Cardiac muscle cell (in vitro differentiated cells and primary cell): ENCODE measurements at regions not wholly inside any gene's neighbourhood (a gene's known extent, or its start where the extent isn't known, plus 50 kb on each side); places are given as distances from the start of the nearest gene placed in this dataset.

Source experiments
- DNase-seq, 2 donors: peaks; one replicate each; pipeline versions ENCODE4 v3.0.0 to v3.0.0-alpha.2; 2010 to 2017; ENCODE audit warnings: low read depth in 1 of 2, low spot score in 1 of 2
- H3K27ac ChIP-seq: fragments of 200-600 bp; sonication (generic); 2 replicates; pipeline ENCODE4 v1.5.1; 2016
- H3K27me3 ChIP-seq: fragments of 200-600 bp; sonication (generic); 2 replicates; pipeline ENCODE4 v1.6.0; 2016; ENCODE audit warnings: control low read depth
- H3K36me3 ChIP-seq: fragments of 200-600 bp; sonication (generic); 2 replicates; pipeline ENCODE4 v1.5.1; 2016; ENCODE audit warnings: control low read depth
- H3K4me1 ChIP-seq: fragments of 200-600 bp; sonication (generic); 2 replicates; pipeline ENCODE4 v1.8.1; 2017; ENCODE audit warnings: low read depth, mild to moderate bottlenecking, mixed run types
- H3K4me3 ChIP-seq: fragments of 200-600 bp; sonication (generic); 2 replicates; pipeline ENCODE4 v1.5.1; 2016; ENCODE audit warnings: mild to moderate bottlenecking
- H3K9me3 ChIP-seq: fragments of 200-600 bp; sonication (generic); 2 replicates; pipeline ENCODE4 v1.5.1; 2017; ENCODE audit warnings: low read depth, mild to moderate bottlenecking, control low read depth
- TF ChIP-seq, protein P1 (sequence below): IDR thresholded peaks from 2 replicates; pipeline ENCODE4 v1.5.1; 2012; ENCODE audit warnings: low read depth, mild to moderate bottlenecking, low read length

DNA sequence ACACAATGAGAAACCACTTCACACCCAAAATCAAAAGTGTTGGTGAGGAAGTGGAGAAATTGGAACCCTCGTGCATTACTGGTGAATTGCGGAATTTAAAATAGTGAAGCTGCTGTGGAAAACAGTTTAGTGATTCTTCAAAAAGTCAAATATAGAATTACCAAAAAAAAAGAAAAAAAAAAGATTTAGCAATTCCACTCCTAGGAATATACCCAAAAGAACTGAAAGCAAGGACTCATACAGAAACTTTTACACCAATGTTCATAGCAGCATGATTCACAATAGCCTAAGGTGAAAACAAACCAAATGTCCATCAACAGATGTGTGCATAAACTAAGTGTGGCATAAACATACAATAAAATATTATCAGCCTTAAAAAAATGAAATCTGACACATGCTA, 364.3 kb upstream of the FAM241A start:
- Histone ChIP-seq H3K4me1 (peaks cover 5% of the 10 kb centered on the region), H3K36me3 (no peaks in the 10 kb centered on the region), H3K27ac (no peak overlapping the region), H3K27me3 (no peaks in the 10 kb centered on the region), H3K9me3 (no peaks in the 10 kb centered on the region), H3K4me3 (no peak overlapping the region)
- TF ChIP-seq, protein P1, sequence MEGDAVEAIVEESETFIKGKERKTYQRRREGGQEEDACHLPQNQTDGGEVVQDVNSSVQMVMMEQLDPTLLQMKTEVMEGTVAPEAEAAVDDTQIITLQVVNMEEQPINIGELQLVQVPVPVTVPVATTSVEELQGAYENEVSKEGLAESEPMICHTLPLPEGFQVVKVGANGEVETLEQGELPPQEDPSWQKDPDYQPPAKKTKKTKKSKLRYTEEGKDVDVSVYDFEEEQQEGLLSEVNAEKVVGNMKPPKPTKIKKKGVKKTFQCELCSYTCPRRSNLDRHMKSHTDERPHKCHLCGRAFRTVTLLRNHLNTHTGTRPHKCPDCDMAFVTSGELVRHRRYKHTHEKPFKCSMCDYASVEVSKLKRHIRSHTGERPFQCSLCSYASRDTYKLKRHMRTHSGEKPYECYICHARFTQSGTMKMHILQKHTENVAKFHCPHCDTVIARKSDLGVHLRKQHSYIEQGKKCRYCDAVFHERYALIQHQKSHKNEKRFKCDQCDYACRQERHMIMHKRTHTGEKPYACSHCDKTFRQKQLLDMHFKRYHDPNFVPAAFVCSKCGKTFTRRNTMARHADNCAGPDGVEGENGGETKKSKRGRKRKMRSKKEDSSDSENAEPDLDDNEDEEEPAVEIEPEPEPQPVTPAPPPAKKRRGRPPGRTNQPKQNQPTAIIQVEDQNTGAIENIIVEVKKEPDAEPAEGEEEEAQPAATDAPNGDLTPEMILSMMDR = no peak
- DNase-seq = no peak

GRCh38 chr4:111781611-111782010, 363.6 kb upstream of the FAM241A start:
- Histone ChIP-seq H3K27ac (no peak overlapping the region), H3K9me3 (no peaks in the 10 kb centered on the region), H3K36me3 (no peaks in the 10 kb centered on the region), H3K27me3 (no peaks in the 10 kb centered on the region), H3K4me3 (no peak overlapping the region), H3K4me1 (peaks cover 2% of the 10 kb centered on the region)
- no peak for DNase-seq
- TF ChIP-seq, protein P1 = no peak

DNA sequence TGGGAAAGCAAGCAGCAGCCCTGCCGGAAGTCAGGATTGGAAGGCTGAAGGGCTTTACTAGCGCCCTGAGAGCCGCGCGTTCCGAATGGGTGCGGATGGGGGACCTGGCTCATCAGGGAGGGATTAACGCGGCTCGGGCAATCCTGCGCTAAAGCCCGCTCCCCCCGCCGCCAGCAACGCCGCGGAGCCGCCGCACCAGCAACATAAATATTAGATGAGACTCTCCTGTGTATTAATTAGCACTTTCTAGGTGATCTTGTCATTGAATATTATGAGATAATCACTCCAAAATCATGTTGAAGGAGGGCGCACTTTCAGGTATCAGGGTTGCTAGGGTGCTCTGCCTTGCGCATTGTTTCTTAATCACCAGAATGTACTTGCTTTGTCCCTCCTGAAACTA, 357.2 kb upstream of the FAM241A start:
- Histone ChIP-seq H3K27ac (no peak overlapping the region), H3K27me3 (no peaks in the 10 kb centered on the region), H3K36me3 (no peaks in the 10 kb centered on the region), H3K4me3 (no peak overlapping the region), H3K9me3 (no peaks in the 10 kb centered on the region), H3K4me1 (peaks cover 4% of the 10 kb centered on the region)
- DNase-seq = no peak
- TF ChIP-seq, protein P1 = no peak

DNA sequence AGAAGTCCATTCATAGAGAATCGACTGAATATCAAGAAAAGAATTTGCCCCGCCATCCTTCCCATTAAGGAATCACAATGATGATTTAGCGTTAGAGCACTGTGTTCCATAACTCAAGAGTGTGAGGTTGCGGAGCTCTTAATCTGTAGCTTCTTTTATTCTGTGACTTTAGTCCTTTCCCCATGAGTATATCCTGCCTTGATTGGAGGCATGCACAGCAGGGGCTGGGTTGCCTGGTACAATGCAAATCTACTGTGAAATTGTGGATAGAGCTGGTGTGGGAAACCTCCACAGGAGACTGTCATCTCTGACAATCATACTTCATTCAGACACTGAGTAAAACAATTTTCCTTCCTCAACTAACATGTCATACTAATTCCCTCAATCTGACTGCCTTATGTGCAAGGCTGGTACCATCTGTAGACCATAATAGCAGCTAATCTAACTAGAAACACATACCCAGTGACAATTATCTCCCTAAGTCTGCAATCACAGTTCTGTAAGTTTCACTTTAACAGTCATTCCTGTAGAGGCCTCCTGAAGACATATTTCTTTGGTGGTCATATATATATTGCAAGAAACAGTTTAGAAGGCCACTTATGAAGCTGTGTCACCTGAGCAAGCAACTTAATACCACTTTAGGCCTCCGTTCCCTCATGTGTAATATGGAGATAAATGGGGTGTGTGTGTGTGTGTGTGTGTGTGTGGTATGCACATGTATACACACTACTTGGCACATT, 355.2 kb upstream of the FAM241A start:
- H3K9me3 ChIP-seq = no peaks in the 10 kb centered on the region
- DNase-seq = no peak
- TF ChIP-seq, protein P1 = no peak

GRCh38 chr4:111792632-111793031, 352.6 kb upstream of the FAM241A start:
- Histone ChIP-seq H3K27ac (peak overlapping the region; percentile 73), H3K36me3 (no peaks in the 10 kb centered on the region), H3K9me3 (no peaks in the 10 kb centered on the region), H3K27me3 (no peaks in the 10 kb centered on the region), H3K4me3 (no peak overlapping the region), H3K4me1 (peaks cover 17% of the 10 kb centered on the region)
- peak in 1 of 2 donors; percentile 89 for DNase-seq
- TF ChIP-seq, protein P1 = no peak

More for the DNA sequence above, 355.2 kb upstream of the FAM241A start:
- Histone ChIP-seq H3K27ac (no peak overlapping the region), H3K36me3 (no peaks in the 10 kb centered on the region), H3K4me3 (no peak overlapping the region), H3K27me3 (no peaks in the 10 kb centered on the region), H3K4me1 (peaks cover 13% of the 10 kb centered on the region)
